ENCODE measurements at regions not wholly inside any gene's neighbourhood (a gene's known extent, or its start where the extent isn't known, plus 50 kb on each side); places are given as distances from the start of the nearest gene placed in this dataset.

DNA sequence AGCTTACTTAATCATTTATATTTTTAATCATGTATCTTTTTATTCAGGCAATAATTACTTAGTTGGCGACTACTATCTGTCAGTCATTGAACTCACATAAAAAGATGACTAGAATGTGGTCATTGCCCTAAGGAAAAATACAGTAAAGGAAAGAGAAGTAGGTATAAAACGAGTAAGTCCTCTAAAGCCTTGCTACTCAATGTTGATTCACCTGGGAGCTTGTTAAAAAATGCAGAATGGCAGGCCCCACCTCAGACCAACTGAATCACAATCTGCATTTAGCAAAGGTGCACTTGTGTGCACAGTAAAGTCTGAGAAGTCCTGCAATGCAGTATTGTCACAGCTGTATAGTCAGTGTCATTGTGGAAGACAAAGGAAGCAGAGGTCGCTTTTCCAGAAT, 592.4 kb downstream of the CSNK1G3 start:
- Histone ChIP-seq H3K27me3 (ENCODE audit: control insufficient read depth in 1 of 2, insufficient read depth in 2 of 2, low read length in 2 of 2) (no peaks in the 10 kb centered on the region), H3K9me3 (ENCODE audit: low read length) (no peaks in the 10 kb centered on the region), H3K36me3 (replicated peaks in 1 of 2; ENCODE audit: control insufficient read depth in 1 of 2, insufficient read depth in 2 of 2, low read length in 2 of 2) (no peaks in the 10 kb centered on the region), H3K4me2 (ENCODE audit: low read depth, low read length) (no peak overlapping the region), H4K20me1 (ENCODE audit: insufficient read depth, low read length) (no peaks in the 10 kb centered on the region), H3K27ac (ENCODE audit: extremely low read length, insufficient read depth, low read length) (no peak overlapping the region), H3K4me3 (replicated peaks in 1 of 3; ENCODE audit: insufficient read depth in 1 of 3, low read depth in 2 of 3, low read length in 3 of 3) (no peak overlapping the region), H2AFZ (ENCODE audit: low read length) (no peak overlapping the region), H3K4me1 (ENCODE audit: insufficient read depth, low read length) (no peaks in the 10 kb centered on the region), H3K9ac (ENCODE audit: insufficient read depth, low read depth, low read length) (no peak overlapping the region), H3K79me2 (ENCODE audit: insufficient read depth, low read length) (no peaks in the 10 kb centered on the region)
- DNase-seq (ENCODE audit: low spot score) (no peak), FAIRE-seq (no peak), ATAC-seq (no peak)
- in situ Hi-C loops (cut with HindIII; ENCODE audit: extremely low pct_ligation_motif_present, low pct_unique_long_range_greater_than_20kb) (no loop called here), intact Hi-C loops (cut with micrococcal nuclease; ENCODE audit: unreplicated experiment) (no loop called here)
- BruUV-seq (replicated peaks): no TSS peak
- 0% methylated on average over 3 of the region's 3 CpGs for WGBS (ENCODE audit: low lambda C conversion rate)
- ChIA-PET POLR2A (no interaction called here), CTCF (ENCODE audit: low intra/inter-chr PET ratio, low total read pairs) (no interaction called here)
- TF ChIP-seq ZNF605 (CRISPR knock-in tag; IDR thresholded peaks at IDR 0.05) (no peak), ZNF570 (CRISPR knock-in tag; IDR thresholded peaks at IDR 0.05; ENCODE audit: borderline replicate concordance) (no peak), E2F2 (CRISPR knock-in tag; IDR thresholded peaks at IDR 0.05; ENCODE audit: borderline replicate concordance) (no peak)

DNA sequence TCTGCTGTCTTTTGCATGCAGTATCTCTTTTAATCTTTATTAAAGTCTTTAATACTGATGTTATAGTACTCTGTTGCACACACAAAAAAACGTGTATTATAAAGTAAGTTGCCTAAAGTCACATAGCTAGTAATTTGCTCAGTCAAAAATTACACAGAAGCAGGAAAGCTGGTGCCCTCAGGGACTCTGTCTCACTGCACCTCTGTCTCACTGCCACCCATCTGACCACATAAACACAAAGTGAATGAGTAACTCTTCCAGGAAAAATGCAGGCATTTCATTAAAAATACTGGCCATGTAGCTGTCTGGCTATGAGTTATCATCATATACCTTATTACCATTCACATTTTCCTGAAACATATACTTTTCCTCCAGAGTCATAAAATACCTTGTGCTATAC, 591.7 kb downstream of the CSNK1G3 start:
- Histone ChIP-seq H3K27me3 (ENCODE audit: control insufficient read depth in 1 of 2, insufficient read depth in 2 of 2, low read length in 2 of 2) (no peaks in the 10 kb centered on the region), H3K4me3 (replicated peaks in 1 of 3; ENCODE audit: insufficient read depth in 1 of 3, low read depth in 2 of 3, low read length in 3 of 3) (no peak overlapping the region), H3K4me2 (ENCODE audit: low read depth, low read length) (no peak overlapping the region), H2AFZ (ENCODE audit: low read length) (no peak overlapping the region), H3K79me2 (ENCODE audit: insufficient read depth, low read length) (no peaks in the 10 kb centered on the region), H3K9me3 (ENCODE audit: low read length) (no peaks in the 10 kb centered on the region), H3K9ac (ENCODE audit: insufficient read depth, low read depth, low read length) (no peak overlapping the region), H3K4me1 (ENCODE audit: insufficient read depth, low read length) (no peaks in the 10 kb centered on the region), H4K20me1 (ENCODE audit: insufficient read depth, low read length) (no peaks in the 10 kb centered on the region), H3K27ac (ENCODE audit: extremely low read length, insufficient read depth, low read length) (no peak overlapping the region), H3K36me3 (replicated peaks in 1 of 2; ENCODE audit: control insufficient read depth in 1 of 2, insufficient read depth in 2 of 2, low read length in 2 of 2) (no peaks in the 10 kb centered on the region)
- intact Hi-C loops (cut with micrococcal nuclease; ENCODE audit: unreplicated experiment) (no loop called here), in situ Hi-C loops (cut with HindIII; ENCODE audit: extremely low pct_ligation_motif_present, low pct_unique_long_range_greater_than_20kb) (no loop called here)
- ChIA-PET POLR2A (no interaction called here), CTCF (ENCODE audit: low intra/inter-chr PET ratio, low total read pairs) (no interaction called here)
- no TSS peak for BruUV-seq (replicated peaks)
- DNase-seq (ENCODE audit: low spot score) (no peak), ATAC-seq (no peak), FAIRE-seq (no peak)
- WGBS (ENCODE audit: low lambda C conversion rate): 0% methylated on average over 1 of the region's 1 CpG
- TF ChIP-seq GATAD2A (CRISPR knock-in tag; IDR thresholded peaks at IDR 0.05): no peak
- no peak for TF ChIP-seq JUN (CRISPR knock-in tag; IDR thresholded peaks at IDR 0.05)
- no peak for TF ChIP-seq MEIS2 (CRISPR knock-in tag; IDR thresholded peaks at IDR 0.05)
- no peak for TF ChIP-seq ZNF329 (CRISPR knock-in tag; IDR thresholded peaks at IDR 0.05; ENCODE audit: low read depth)
- TF ChIP-seq EP300 (IDR thresholded peaks at IDR 0.05; ENCODE audit: low read depth in 2 of 2, low read length in 2 of 2): no peak
- TF ChIP-seq EP300 (CRISPR knock-in tag; IDR thresholded peaks at IDR 0.05; ENCODE audit: borderline replicate concordance): no peak
- TF ChIP-seq ZNF260 (CRISPR knock-in tag; IDR thresholded peaks at IDR 0.05; ENCODE audit: borderline replicate concordance, low read depth): no peak
- TF ChIP-seq TOPORS (CRISPR knock-in tag; IDR thresholded peaks at IDR 0.05): no peak
- TF ChIP-seq ZNF747 (CRISPR knock-in tag; IDR thresholded peaks at IDR 0.05; ENCODE audit: borderline replicate concordance): no peak
- TF ChIP-seq ZNF576 (CRISPR knock-in tag; IDR thresholded peaks at IDR 0.05): no peak
- no peak for TF ChIP-seq NCOR1 (IDR thresholded peaks at IDR 0.05; ENCODE audit: borderline replicate concordance, low read length)
- TF ChIP-seq FOXC1 (CRISPR knock-in tag; IDR thresholded peaks at IDR 0.05; ENCODE audit: borderline replicate concordance): no peak
- TF ChIP-seq, protein P1, sequence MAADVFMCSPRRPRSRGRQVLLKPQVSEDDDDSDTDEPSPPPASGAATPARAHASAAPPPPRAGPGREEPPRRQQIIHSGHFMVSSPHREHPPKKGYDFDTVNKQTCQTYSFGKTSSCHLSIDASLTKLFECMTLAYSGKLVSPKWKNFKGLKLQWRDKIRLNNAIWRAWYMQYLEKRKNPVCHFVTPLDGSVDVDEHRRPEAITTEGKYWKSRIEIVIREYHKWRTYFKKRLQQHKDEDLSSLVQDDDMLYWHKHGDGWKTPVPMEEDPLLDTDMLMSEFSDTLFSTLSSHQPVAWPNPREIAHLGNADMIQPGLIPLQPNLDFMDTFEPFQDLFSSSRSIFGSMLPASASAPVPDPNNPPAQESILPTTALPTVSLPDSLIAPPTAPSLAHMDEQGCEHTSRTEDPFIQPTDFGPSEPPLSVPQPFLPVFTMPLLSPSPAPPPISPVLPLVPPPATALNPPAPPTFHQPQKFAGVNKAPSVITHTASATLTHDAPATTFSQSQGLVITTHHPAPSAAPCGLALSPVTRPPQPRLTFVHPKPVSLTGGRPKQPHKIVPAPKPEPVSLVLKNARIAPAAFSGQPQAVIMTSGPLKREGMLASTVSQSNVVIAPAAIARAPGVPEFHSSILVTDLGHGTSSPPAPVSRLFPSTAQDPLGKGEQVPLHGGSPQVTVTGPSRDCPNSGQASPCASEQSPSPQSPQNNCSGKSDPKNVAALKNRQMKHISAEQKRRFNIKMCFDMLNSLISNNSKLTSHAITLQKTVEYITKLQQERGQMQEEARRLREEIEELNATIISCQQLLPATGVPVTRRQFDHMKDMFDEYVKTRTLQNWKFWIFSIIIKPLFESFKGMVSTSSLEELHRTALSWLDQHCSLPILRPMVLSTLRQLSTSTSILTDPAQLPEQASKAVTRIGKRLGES (CRISPR knock-in tag; IDR thresholded peaks at IDR 0.05; ENCODE audit: borderline replicate concordance): no peak
